CD4-positive, CD25-positive, alpha-beta regulatory T cell (primary cell): ENCODE measurements at regions not wholly inside any gene's neighbourhood (a gene's known extent, or its start where the extent isn't known, plus 50 kb on each side); places are given as distances from the start of the nearest gene placed in this dataset.

ENCODE experiments used
- ATAC-seq, 2 donors: fragments of 150-1000 bp; cut with Tn5 transposase; one replicate each; pipeline ENCODE4 v1.10.0; 2021; ENCODE audit warnings: low read depth in 2 of 2, moderate number of reproducible peaks in 2 of 2, moderate library complexity in 1 of 2
- DNase-seq, 3 donors: peaks; one replicate each; pipeline versions ENCODE4 v3.0.0 to v3.0.0-alpha.2; 2012 to 2022; ENCODE audit warnings: mixed read lengths in 1 of 3
- H3K27ac ChIP-seq: one replicate; pipeline ENCODE4 v1.7.0; 2013; ENCODE audit warnings: mild to moderate bottlenecking, low read length; ENCODE audit not compliant: insufficient read depth, poor library complexity, severe bottlenecking
- H3K27me3 ChIP-seq: one replicate; pipeline ENCODE4 v1.7.0; 2013; ENCODE audit warnings: low read length; ENCODE audit not compliant: control insufficient read depth, insufficient read depth
- H3K36me3 ChIP-seq: one replicate; pipeline ENCODE4 v1.7.0; 2013; ENCODE audit warnings: mild to moderate bottlenecking, low read length, moderate library complexity; ENCODE audit not compliant: control insufficient read depth, insufficient read depth
- H3K4me1 ChIP-seq: 2 replicates; pipeline ENCODE4 v1.7.0; 2013; ENCODE audit warnings: mild to moderate bottlenecking, low read length; ENCODE audit not compliant: insufficient read depth, control insufficient read depth, poor library complexity, severe bottlenecking
- H3K4me3 ChIP-seq: one replicate; pipeline ENCODE4 v1.7.0; 2013; ENCODE audit warnings: low read depth, mild to moderate bottlenecking, low read length, moderate library complexity
- H3K9me3 ChIP-seq, 2 experiments: 1 replicate in 1 of 2; 2 replicates in 1 of 2; pipeline ENCODE4 v1.7.0; 2013; ENCODE audit warnings: low read length in 2 of 2, mild to moderate bottlenecking in 1 of 2, moderate library complexity in 1 of 2; ENCODE audit not compliant: control insufficient read depth in 2 of 2
- H3K27ac Mint-ChIP-seq, 3 donors: one replicate each; pipeline ENCODE4 v1.8.0; 2020 to 2022; ENCODE audit warnings: mild to moderate bottlenecking in 3 of 3, mixed read lengths in 3 of 3, moderate library complexity in 2 of 3
- H3K27me3 Mint-ChIP-seq: one replicate; pipeline ENCODE4 v1.8.0; 2022; ENCODE audit warnings: mild to moderate bottlenecking, mixed read lengths
- H3K36me3 Mint-ChIP-seq: one replicate; pipeline ENCODE4 v1.8.0; 2020; ENCODE audit warnings: mixed read lengths
- H3K4me1 Mint-ChIP-seq, 4 donors: one replicate each; pipeline ENCODE4 v1.8.0; 2020 to 2022; ENCODE audit warnings: mixed read lengths in 4 of 4, mild to moderate bottlenecking in 1 of 4
- H3K4me3 Mint-ChIP-seq, 4 donors: one replicate each; pipeline ENCODE4 v1.8.0; 2020 to 2022; ENCODE audit warnings: mild to moderate bottlenecking in 4 of 4, mixed read lengths in 4 of 4, moderate library complexity in 3 of 4
- H3K9me3 Mint-ChIP-seq, 7 donors: one replicate each; pipeline ENCODE4 v1.8.0; 2020 to 2022; ENCODE audit warnings: mixed read lengths in 7 of 7, mild to moderate bottlenecking in 3 of 7, moderate library complexity in 2 of 7

GRCh38 chrX:125006704-125007103 lies 313.0 kb upstream of the TEX13C start:
- H3K4me3 Mint-ChIP-seq: no peak overlapping the region
- H3K27ac Mint-ChIP-seq: no peak overlapping the region
- ATAC-seq: no peak
- no peaks in the 10 kb centered on the region for H3K4me1 Mint-ChIP-seq
- DNase-seq: no peak
- no peak overlapping the region for H3K4me3 ChIP-seq
- H3K9me3 Mint-ChIP-seq: peaks cover 0 to 6% (median 2%) of the 10 kb centered on the region in 7 donors
- H3K36me3 Mint-ChIP-seq: no peaks in the 10 kb centered on the region
- no peaks in the 10 kb centered on the region for H3K36me3 ChIP-seq
- H3K4me1 ChIP-seq: no peaks in the 10 kb centered on the region
- no peaks in the 10 kb centered on the region for H3K9me3 ChIP-seq
- H3K27me3 ChIP-seq: no peaks in the 10 kb centered on the region
- H3K27ac ChIP-seq: no peak overlapping the region
- H3K27me3 Mint-ChIP-seq: no peaks in the 10 kb centered on the region

DNA sequence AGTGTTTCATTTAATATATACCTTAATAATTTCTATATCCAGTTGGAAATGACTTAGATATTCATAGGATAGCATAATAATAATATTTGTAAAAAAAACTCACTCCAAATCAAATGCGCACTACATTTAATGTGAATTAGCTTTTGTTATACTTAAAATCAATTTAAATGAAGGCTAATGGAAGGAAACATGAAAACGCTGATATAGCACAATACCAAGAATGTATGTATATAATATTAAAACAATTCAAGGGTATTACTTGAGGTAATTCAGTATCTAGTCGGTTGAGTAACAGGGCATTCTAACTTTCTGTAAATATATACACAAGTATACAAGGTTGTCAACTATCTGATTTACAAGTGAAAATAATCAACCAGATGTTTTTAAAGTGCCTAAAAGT lies 307.1 kb upstream of the TEX13C start:
- Mint-ChIP-seq H3K4me3 (no peak overlapping the region), H3K27me3 (no peaks in the 10 kb centered on the region), H3K36me3 (no peaks in the 10 kb centered on the region), H3K27ac (no peak overlapping the region), H3K4me1 (no peaks in the 10 kb centered on the region), H3K9me3 (peaks cover 0 to 6% (median 0%) of the 10 kb centered on the region in 7 donors)
- Histone ChIP-seq H3K27me3 (no peaks in the 10 kb centered on the region), H3K9me3 (no peaks in the 10 kb centered on the region), H3K36me3 (no peaks in the 10 kb centered on the region), H3K4me3 (no peak overlapping the region), H3K4me1 (no peaks in the 10 kb centered on the region), H3K27ac (no peak overlapping the region)
- DNase-seq (no peak), ATAC-seq (no peak)

- Mint-ChIP-seq H3K36me3 (no peaks in the 10 kb centered on the region), H3K4me3 (no peak overlapping the region)
Observed at GRCh38 chrX:125029131-125029530, 290.5 kb upstream of the TEX13C start.

More at GRCh38 chrX:125029131-125029530, 290.5 kb upstream of the TEX13C start:
- DNase-seq (no peak), ATAC-seq (no peak)
- no peak overlapping the region for H3K27ac Mint-ChIP-seq
- Histone ChIP-seq H3K4me3 (no peak overlapping the region), H3K36me3 (no peaks in the 10 kb centered on the region), H3K9me3 (no peaks in the 10 kb centered on the region), H3K4me1 (no peaks in the 10 kb centered on the region), H3K27ac (no peak overlapping the region), H3K27me3 (no peaks in the 10 kb centered on the region)
- H3K27me3 Mint-ChIP-seq: no peaks in the 10 kb centered on the region
- no peaks in the 10 kb centered on the region for H3K9me3 Mint-ChIP-seq
- no peaks in the 10 kb centered on the region for H3K4me1 Mint-ChIP-seq
